Nephron progenitor cell (in vitro differentiated cells): ENCODE measurements at regions not wholly inside any gene's neighbourhood (a gene's known extent, or its start where the extent isn't known, plus 50 kb on each side); places are given as distances from the start of the nearest gene placed in this dataset.
A peak's percentile ranks its signal among the peaks of the same experiment; 100 is the strongest.
"Not testable (repeated sequence)": the region's sequence is repeated elsewhere in the genome, so short reads cannot be mapped to it uniquely, and the experiment has no call there.

ENCODE experiments used
- DNase-seq: peaks from one replicate; pipeline ENCODE4 v3.0.0; 2021
- H3K27ac Mint-ChIP-seq: 2 replicates; pipeline ENCODE4 v1.8.0; 2021; ENCODE audit warnings: mild to moderate bottlenecking, moderate library complexity, mixed read lengths
- H3K27me3 Mint-ChIP-seq: 2 replicates; pipeline ENCODE4 v1.8.0; 2021; ENCODE audit warnings: mild to moderate bottlenecking, low read depth, mixed read lengths; ENCODE audit not compliant: poor library complexity
- H3K36me3 Mint-ChIP-seq: 2 replicates; pipeline ENCODE4 v1.8.0; 2021; ENCODE audit warnings: low read depth, mixed read lengths
- H3K4me1 Mint-ChIP-seq: 2 replicates; pipeline ENCODE4 v1.8.0; 2021; ENCODE audit warnings: mixed read lengths
- H3K4me3 Mint-ChIP-seq: 2 replicates; pipeline ENCODE4 v1.8.0; 2021; ENCODE audit warnings: mild to moderate bottlenecking, moderate library complexity, mixed read lengths
- H3K9me3 Mint-ChIP-seq: 2 replicates; pipeline ENCODE4 v1.8.0; 2021; ENCODE audit warnings: mild to moderate bottlenecking, moderate library complexity, mixed read lengths
- TF ChIP-seq, protein P1 (sequence below): fragments of 200-600 bp; sonication (generic); IDR thresholded peaks from 2 replicates; pipeline ENCODE4 v1.5.0; 2021; ENCODE audit warnings: antibody characterized with exemption

GRCh38 chrX:27350476-27350875, 112.7 kb downstream of the PPP4R3C start:
- no peak for DNase-seq
- Mint-ChIP-seq H3K27ac (no peak overlapping the region), H3K9me3 (no peaks in the 10 kb centered on the region), H3K4me3 (no peak overlapping the region), H3K27me3 (no peaks in the 10 kb centered on the region), H3K4me1 (no peaks in the 10 kb centered on the region), H3K36me3 (no peaks in the 10 kb centered on the region)
- TF ChIP-seq, protein P1, sequence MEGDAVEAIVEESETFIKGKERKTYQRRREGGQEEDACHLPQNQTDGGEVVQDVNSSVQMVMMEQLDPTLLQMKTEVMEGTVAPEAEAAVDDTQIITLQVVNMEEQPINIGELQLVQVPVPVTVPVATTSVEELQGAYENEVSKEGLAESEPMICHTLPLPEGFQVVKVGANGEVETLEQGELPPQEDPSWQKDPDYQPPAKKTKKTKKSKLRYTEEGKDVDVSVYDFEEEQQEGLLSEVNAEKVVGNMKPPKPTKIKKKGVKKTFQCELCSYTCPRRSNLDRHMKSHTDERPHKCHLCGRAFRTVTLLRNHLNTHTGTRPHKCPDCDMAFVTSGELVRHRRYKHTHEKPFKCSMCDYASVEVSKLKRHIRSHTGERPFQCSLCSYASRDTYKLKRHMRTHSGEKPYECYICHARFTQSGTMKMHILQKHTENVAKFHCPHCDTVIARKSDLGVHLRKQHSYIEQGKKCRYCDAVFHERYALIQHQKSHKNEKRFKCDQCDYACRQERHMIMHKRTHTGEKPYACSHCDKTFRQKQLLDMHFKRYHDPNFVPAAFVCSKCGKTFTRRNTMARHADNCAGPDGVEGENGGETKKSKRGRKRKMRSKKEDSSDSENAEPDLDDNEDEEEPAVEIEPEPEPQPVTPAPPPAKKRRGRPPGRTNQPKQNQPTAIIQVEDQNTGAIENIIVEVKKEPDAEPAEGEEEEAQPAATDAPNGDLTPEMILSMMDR, result no peak

DNA sequence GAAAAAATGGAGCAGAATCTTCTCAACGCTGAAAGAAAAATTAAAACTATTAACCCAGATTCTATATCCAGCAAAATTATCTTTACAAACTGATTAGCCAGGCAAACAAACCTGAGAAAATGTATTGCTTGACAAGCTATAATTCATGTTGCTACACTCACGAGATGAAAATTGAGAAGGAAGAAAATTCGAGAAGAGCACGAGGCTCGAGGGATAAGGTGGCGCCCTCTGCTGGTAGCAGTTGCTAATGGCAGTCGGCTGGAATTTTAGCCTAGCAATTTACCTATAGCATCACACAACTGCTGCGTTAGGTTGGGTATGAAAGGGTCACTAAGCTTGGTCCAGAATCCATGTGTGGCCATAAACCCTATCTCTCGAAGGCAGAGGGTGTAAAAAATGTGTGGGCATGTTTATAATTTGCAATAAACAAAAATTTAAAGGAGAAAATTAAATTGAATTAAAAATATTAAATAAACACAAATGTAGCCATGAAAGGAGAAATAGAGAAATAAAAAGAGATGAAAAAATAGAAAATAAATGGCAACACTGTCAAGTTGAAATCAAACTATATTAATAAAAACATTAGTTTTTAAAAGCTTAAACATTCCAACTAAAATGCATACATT, 126.6 kb downstream of the PPP4R3C start:
- Mint-ChIP-seq H3K27ac (no peak overlapping the region), H3K36me3 (no peaks in the 10 kb centered on the region), H3K27me3 (no peaks in the 10 kb centered on the region), H3K4me1 (no peaks in the 10 kb centered on the region), H3K9me3 (no peaks in the 10 kb centered on the region), H3K4me3 (no peak overlapping the region)
- TF ChIP-seq, protein P1, result peak; percentile 77
- peak; percentile 64 for DNase-seq

GRCh38 chrX:27321632-27322031, 141.5 kb downstream of the PPP4R3C start:
- TF ChIP-seq, protein P1, result no peak
- Mint-ChIP-seq H3K27me3 (no peaks in the 10 kb centered on the region), H3K9me3 (peaks cover 40% of the 10 kb centered on the region), H3K27ac (no peak overlapping the region), H3K36me3 (no peaks in the 10 kb centered on the region), H3K4me1 (no peaks in the 10 kb centered on the region), H3K4me3 (no peak overlapping the region)
- no peak for DNase-seq

GRCh38 chrX:27309406-27309805, 153.7 kb downstream of the PPP4R3C start:
- TF ChIP-seq, protein P1, result no peak
- Mint-ChIP-seq H3K4me3 (no peak overlapping the region), H3K4me1 (no peaks in the 10 kb centered on the region), H3K36me3 (no peaks in the 10 kb centered on the region), H3K27me3 (peaks cover 3% of the 10 kb centered on the region), H3K9me3 (peaks cover 30% of the 10 kb centered on the region), H3K27ac (no peak overlapping the region)
- DNase-seq, result no peak

DNA sequence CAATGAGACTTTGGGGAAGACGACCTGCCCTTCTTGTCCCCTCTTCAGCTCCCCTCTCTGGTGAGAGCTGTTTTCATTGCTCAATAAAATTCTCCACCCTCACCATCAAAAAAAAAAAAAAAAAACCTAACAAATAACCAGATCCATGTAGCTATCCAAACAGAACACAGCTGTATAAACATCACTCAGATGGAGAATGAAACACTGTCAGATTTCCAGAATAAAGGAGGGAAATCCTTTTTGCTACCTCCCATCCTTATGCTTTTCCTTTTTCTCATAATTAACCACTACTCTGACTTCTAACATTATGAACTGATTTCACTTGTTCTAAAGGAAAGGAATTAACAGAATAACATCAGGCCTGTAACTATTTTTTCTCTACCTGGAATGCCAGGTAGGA, 155.6 kb downstream of the PPP4R3C start:
- H3K4me1 Mint-ChIP-seq, result no peaks in the 10 kb centered on the region
- no peak overlapping the region for H3K4me3 Mint-ChIP-seq
- TF ChIP-seq, protein P1, result no peak
- DNase-seq, result no peak
- H3K9me3 Mint-ChIP-seq, result peaks cover 41% of the 10 kb centered on the region
- H3K27me3 Mint-ChIP-seq, result peaks cover 3% of the 10 kb centered on the region
- no peaks in the 10 kb centered on the region for H3K36me3 Mint-ChIP-seq
- no peak overlapping the region for H3K27ac Mint-ChIP-seq

GRCh38 chrX:27292552-27292951, 170.6 kb downstream of the PPP4R3C start:
- not testable (repeated sequence) for H3K4me3 Mint-ChIP-seq, H3K4me1 Mint-ChIP-seq, DNase-seq, H3K9me3 Mint-ChIP-seq, H3K36me3 Mint-ChIP-seq, H3K27me3 Mint-ChIP-seq, H3K27ac Mint-ChIP-seq
